IPS-NIHi7 (cell line): ENCODE measurements at regions not wholly inside any gene's neighbourhood (a gene's known extent, or its start where the extent isn't known, plus 50 kb on each side); places are given as distances from the start of the nearest gene placed in this dataset.
"Not testable (repeated sequence)": the region's sequence is repeated elsewhere in the genome, so short reads cannot be mapped to it uniquely, and the experiment has no call there.

Experiments used
- DNase-seq: peaks from one replicate; pipeline ENCODE4 v3.0.0; 2012; ENCODE audit warnings: mixed read lengths; ENCODE audit errors: extremely low spot score

DNA sequence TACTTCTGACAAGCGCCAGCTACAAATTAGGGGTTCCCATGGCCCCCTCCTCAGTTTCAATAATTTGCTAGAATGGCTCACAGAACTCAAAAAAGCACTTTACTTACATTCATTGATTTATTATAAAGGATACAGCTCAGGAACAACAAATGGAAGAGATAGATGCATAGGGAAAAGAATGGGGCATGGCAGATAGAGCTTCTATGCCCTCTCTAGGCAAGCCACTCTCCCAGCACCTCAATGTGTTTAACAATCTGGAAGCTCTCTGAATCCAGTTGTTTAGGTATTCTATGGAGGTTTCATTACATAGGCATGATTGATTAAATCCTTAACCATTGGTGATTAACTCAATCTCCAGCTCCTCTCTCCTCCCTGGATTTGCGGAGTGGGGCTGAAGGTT, 184.5 kb upstream of the DAAM1 start:
- DNase-seq = no peak

DNA sequence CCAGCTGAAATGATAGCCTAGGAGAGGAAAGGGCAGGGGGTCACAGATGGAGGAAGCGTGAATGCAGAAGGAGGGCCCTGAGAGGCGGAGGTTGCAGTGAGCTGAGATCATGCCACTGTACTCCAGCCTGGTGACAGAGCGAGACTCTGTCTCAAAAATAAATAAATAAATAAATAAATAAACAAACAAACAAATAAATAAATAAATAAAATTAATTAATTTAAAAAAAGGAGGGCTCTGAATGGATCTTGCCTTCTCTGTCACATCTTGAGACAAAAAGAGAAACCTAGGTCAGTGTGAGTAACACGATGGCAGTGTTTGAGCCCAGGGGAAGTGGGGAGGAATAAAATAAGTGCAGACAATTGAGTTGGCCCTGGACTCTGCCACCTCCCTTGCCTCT, 182.3 kb upstream of the DAAM1 start:
- not testable (repeated sequence) for DNase-seq

DNA sequence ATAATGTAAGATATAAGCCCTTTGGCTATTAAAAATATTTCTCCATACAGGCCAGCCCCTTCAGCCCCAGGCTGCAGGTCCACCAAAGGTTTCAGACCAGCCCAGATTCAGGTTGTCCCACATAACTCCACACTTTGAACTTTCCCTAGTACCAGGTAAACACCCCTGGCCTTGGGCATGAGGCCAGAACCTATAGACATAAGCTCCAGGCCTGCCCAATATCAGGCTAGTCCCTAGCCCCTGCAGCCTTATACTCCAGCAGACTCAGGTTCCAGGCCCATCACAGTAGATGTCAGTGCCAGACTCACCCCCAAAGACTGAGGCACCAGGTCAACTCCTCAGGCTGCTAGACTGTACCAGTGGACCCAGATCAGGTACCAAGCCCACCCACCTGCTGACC, 178.5 kb upstream of the DAAM1 start:
- DNase-seq = no peak

DNA sequence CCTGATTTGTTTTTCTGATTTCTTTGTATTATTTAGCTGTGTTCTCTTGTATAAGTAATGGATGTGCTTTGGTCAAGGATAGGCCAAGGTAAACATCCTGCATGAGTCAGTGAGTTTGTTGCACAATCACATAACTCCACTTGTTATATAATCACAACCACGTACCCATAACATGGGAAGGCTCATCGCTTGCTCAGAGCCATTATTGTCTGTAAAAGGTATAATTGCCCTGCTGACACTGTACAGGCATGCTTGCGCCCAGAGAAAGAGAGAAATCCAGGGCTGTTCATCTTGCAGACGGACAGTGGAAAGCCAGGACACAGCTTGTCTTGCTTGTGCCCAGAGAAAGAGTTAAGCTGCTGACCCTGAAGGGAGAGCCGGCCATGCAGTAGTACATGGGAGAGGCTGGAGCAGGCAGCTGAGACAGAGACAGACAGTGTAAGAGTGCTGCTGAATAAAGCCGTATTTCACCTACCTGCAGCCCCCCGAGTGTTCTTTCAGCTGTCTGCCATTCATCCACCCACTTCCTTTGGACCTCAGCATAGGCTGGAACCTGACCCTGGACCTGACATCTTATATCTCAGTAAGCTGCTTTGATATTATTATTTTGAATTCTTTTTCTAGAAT, 174.7 kb upstream of the DAAM1 start:
- no peak for DNase-seq

DNA sequence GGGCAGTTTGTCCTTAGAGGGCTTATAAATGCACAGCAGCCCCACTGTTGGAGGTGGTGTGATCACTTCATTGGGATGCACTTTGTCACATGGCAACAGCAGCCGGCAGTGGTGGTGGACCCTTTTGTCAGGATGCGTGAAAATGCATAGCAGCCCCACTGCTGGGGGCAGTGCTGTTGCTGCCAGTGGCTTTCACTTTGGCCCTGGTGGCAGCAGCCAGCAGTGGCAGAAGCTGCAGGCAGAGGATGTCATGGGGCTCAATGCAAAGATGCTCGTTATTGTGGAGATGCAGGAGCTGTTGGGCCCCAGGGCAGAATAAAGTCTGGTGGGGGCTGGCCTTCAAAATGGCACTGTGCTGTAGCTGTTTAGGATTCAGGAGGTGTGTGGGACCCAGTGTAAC, 173.0 kb upstream of the DAAM1 start:
- DNase-seq = no peak

DNA sequence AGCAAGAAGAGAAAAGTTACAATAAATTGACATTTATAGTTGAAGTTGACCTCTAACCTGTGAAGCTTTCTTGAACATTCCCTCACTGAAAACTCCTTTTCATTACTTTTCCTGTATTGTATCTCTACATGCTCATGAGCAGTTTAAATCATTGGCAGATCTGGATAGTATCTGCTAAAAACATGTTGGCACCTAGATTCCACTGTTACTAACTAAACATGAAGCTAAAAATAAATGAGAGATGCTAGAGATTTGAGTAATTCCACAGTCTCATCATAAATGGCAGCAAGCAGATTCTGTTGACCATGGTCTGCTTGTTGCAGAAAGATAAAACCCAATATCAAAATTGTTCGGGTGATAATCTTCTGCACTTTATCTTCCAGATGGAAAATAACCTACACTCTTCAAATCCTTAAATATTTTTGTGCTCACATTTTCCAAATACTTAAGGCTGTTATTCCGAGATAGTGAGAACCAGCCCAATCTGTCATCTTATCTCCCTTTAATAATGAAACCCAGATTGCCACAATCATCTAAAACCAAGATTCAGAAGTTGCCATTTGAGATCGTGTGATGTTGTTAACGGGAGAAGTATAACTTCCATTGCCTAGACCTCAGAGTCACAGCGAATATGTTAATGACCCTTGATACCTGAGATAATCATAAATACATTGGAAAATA, 171.0 kb upstream of the DAAM1 start:
- DNase-seq = no peak

DNA sequence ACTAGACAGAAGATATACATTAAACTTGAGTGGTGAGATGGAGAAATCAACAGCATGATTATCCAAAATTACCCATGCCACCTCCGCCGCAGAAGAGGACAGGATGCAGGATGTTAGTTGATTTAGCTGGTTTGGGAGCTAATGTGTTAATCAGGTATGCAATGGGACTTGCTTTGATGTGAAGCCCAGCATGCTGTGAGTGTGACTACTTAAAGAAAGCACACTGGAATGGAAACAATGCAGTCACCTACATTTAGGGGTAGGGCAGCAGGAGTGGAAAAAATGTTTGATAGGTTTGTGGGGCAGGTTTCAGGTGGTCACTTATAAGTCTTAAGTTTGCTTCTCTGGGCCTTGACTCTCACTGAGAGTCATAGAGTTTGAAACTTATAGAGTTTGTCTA, 170.0 kb upstream of the DAAM1 start:
- peak; percentile 31 for DNase-seq

DNA sequence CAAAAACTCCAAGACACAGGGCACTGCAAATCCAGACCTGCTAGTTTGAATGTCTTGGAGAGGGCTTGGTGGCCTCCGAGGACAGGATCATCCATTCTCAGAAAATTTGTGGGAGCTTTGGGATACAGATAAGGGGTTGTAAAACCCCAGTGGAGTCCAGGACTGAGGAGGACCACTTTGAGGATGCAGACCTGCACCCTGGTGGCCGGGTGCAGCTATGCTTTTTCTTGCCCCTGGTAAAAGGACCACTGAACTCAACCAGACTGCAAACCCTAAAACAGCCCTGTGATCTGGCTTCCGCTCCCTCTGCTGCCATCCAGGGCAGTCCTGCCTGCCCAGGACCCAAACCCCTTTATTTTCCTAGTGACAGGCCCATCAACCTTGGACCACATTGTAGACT, 169.5 kb upstream of the DAAM1 start:
- DNase-seq = peak; percentile 57

DNA sequence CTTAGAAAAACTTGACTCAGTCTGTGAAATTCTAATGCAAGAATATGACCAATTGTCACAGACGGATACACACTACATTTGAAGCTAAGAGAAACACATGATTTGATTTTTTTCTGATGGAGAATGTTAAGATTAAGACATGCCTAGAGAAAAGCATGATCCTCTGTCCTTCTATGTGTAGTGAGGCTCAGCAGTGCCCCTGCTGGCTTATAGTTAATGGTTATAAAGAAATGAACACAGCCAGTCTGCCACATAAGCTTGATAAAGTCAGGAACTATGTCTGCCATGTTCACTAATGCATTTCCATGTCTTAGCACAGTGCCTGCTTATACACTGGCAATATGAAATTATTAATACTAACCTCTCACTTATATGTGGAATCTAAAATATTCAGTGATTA, 168.1 kb upstream of the DAAM1 start:
- no peak for DNase-seq

DNA sequence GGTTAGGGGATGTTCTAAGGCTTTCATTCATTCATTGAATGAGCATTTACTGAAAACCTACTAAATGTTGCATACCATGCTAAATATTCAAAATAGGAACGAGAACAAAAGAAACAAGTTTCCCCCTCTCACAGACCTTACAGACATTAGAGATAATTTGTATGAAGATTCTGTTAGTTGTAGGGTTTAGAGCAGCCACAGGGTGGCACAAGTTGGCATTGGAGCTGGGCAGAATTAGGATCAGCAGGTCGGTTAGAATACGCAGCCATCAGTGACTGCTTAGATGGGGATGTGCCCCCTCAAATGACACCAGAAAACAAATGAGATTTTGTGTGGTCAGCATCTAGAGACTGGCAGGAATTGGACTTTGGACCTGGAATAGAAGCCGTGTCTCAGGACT, 166.3 kb upstream of the DAAM1 start:
- no peak for DNase-seq

DNA sequence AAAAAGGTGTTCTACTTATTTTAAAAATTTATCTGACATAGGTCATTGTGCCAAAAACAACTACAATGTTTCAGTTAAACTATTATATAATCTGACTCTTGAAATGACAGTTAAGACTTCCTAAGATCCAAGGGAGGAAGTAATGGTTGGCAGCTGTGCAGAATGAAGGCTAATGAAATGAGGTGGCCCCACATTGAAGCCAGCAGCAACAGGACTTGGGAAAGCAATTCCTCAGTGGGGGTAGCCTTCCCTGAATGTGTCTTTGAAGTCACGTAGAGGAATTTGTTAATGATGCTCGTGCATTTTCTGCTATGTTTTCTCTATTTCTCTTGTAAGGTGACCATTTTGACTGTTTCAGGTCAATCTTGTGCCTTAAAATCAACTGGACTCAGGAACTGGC, 162.4 kb upstream of the DAAM1 start:
- no peak for DNase-seq

DNA sequence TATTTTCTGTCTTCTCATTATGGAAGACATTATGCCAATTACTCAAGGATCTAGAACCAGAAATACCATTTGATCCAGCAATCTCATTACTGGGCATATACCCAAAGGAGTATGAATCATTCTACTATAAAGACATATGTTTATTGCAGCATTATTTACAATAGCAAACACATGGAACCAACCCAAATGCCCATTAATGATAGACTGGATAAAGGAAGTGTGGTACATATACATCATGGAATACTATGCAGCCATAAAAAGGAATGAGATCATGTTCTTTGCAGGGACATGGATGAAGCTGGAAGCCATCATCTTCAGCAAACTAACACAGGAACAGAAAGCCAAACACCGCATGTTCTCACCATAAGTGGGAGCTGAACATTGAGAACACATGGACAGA, 161.8 kb upstream of the DAAM1 start:
- DNase-seq = not testable (repeated sequence)

DNA sequence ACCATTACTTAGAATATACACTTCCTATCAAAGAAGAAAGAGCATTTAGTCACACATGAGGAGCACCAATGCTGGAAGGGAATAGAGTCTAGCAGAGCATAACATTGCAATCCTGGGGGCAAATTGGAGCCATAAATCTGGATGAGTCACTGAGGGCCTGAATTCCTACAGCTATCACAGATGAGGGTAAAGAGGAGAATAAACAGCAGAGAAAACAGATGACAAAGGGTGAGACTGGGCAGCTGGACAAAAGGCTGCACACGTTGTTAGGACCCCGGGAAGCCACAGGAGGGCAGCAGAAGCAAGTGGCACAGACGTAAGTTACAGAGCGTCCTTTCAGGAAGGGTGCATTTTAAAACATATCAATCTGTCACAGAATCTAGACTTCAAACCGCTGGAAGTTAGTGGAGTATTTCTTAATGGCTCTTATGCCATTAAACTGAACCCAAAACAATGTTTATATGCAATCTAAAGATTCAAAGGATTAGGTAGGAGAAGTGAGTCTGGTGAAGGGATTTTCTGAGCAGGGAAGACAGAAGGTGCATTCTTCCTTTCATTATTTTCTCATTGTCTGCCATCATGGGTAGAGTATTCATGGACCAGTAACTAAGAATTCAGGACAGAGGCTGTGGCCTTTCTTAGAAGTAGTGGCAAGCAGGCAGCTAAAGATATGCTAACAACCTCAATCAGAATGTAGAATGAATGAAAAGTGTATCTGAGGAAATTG, 159.8 kb upstream of the DAAM1 start:
- DNase-seq = peak; percentile 68

DNA sequence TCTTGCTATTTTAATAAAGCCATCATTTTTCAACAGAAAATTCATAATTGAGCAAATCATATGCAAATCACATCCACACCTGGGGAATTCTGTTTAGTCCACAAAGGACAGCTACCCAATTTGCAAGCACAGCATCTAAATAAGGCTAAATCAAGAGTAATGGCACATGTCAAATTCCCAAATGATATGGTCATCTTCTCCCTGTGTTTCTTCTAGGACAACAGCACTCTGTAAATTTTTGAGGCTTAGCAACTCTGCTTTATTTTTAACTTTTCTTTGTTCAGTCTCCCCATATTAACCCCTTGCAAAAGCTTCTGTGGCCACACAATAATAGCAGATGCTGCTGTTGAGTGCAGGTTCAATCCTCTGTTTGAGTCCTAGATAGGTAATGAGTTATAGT, 155.6 kb upstream of the DAAM1 start:
- no peak for DNase-seq

DNA sequence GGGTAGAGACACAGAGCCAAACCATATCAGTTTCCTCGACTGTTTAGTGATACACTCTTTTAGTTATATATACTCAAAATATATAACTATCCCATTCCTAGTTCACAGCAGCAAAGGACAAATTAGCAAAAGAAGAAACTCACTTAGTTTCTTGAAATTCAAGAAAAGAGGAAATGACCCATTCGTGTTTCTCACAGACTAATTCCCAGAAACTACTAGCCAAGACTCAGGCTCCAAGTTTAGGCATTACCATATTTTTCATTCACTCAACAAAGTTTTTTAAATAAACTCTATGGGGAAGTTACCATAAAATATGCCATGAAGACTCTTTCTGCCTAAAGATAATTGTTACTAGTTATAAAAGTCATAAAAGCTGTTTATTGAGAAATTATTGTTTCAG, 152.3 kb upstream of the DAAM1 start:
- DNase-seq = no peak

DNA sequence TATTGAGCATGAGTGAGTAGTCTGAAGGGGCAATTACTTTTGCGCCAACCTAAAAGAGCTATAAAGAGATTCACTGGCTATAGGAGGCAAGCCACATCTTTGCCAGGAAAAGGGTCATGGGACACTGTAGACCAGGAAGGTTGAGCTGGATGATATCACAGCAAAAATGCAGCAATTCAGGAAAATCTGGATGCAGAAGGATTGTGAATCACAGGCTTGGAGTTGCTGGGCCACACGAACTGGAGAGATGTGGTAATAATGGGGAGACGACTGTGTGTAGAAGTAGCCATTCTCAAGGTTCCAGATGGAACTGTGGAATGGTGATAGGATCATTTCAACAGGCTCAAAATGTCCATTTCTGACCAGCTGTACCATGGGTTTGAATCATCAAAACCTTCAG, 151.4 kb upstream of the DAAM1 start:
- no peak for DNase-seq

DNA sequence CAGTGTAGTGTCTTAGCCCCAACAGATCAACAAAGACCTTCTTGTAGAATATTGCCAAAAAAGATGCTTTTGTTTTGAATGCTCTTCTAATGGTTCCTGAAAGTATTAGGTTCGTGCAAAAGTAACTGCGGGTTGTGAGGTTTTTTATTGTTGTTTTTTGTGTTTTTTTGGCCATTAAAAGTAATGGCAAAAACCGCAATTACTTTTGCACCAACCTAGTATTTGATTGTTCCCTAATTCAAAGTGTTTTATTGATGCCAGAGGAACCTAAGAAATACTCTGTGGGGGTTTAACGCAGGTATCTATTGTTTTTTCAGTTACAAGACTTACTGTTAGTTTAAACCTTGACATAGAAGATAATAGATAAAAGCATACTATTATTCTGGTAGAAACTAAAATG, 150.8 kb upstream of the DAAM1 start:
- DNase-seq = no peak

DNA sequence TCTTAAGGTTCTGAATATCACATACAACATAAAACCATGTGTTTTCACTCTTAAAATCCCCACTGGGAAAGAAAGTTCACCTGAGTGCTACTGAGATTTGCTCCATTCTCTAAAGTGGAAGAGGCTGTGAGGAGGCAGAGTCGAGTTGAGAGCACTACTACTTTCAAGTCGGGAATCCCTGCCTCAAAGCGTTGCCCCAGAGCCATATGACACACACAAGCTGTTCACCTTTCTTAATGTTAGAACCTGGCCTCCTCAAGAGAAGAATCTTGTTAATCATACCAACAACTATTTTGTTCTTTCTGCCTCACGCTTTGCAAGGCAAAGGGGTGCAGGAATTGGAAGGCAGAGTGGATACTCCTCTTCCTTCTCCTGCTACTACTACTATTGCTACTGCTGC, 149.7 kb upstream of the DAAM1 start:
- DNase-seq = no peak

DNA sequence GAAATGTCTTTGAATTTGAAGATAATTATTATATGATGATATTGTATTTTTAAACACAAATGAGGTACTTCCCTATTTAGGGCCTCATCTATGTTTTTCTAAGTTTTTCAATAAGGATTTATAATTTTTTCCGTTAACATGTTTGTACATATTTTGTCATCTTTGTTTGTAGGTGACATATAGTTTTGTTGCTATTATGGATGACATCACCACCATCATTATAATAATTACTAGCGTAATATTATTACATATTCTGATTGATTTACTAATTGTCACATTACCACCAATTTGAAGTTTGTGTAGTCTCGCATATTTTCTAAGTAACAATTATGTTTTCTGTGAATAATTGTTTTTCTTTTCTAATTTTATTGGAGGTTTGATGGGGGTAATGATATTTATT, 147.2 kb upstream of the DAAM1 start:
- DNase-seq = no peak

DNA sequence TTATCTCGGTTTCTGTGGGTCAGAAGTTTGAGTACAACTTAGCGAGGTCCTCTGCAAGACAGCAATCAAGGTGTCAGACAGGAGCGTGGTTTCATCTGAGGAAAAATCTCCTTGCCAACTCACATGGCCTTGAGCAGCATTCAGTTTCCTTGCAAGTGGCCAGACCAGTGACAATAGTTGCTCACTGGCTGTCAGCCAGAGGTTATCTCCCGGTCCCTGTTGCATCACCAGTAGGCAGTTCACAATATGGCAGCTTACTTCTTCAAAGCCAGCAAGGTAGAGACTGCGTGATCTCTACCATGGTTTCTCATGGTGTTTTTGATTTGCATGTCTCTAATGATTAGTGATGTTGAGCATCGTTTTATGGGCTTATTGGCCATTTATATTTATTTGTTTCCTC, 143.8 kb upstream of the DAAM1 start:
- DNase-seq = no peak

DNA sequence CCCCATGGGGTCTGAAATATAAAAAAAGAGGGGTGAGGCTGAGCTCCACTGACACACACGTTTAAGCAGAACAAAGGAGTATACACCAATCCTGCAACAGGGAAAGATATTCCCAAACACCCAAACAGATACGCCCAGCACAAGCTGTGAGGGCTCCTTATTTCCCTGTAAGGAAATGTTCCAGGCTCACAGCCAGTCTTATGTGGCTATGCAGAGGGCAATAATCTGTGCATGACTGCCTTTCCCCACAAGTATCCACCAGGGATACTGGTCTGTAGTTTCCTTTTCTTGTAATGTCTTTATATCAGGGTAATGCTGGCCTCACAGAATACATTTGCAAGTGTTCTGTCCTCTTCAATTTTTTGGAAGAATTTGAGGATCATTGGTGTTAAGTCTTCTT, 141.7 kb upstream of the DAAM1 start:
- DNase-seq = no peak

DNA sequence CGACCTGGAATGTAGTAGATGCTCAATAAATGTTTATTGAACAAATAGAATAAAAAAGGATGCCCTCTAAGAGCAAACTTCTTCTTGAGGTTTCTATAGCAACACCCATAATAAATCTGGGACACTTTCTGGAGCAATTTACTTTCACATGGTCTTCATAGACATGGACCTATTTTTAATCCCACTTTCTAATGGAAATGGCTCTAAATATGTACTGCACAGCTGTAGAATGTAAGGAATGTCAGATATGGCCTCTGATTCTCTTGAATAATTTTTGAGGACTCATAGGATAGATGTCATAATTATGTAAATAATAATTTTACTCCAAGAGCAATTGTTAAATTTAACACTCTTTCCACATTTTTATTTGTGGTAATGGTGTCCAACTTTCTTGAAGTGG, 133.5 kb upstream of the DAAM1 start:
- DNase-seq = no peak

DNA sequence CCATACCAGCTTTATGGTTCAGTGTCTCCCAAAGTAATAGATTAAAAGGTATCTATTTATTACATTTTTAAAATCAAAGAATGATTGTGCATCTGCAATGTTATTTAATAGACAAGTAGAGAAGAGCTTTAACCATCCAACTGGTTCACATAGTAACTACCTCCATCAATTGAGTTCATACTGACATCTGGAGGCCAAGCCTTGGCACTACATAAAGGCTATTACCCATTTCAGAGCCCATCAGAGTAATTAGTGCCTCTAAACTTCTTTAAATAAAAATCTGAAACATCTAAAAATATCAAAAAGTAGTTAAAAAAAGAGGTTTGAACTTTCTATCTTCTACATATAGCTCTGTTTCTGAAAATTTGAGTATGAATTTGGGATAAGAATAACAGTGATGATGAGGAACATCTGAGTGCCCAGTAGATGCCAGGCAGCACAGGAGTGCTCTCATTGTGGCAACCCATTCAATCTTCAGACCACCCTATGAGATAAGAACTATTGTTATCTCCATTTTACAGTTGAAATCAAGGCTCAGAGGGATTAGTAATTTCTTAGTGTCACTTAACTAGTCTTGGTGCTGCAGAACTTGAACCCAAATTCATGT, 132.9 kb upstream of the DAAM1 start:
- peak; percentile 63 for DNase-seq
